ENCODE measurements at regions not wholly inside any gene's neighbourhood (a gene's known extent, or its start where the extent isn't known, plus 50 kb on each side); places are given as distances from the start of the nearest gene placed in this dataset.

- no peak for DNase-seq
Observed at GRCh38 chr6:159325476-159325875, 156.3 kb downstream of the FNDC1 start.

DNA sequence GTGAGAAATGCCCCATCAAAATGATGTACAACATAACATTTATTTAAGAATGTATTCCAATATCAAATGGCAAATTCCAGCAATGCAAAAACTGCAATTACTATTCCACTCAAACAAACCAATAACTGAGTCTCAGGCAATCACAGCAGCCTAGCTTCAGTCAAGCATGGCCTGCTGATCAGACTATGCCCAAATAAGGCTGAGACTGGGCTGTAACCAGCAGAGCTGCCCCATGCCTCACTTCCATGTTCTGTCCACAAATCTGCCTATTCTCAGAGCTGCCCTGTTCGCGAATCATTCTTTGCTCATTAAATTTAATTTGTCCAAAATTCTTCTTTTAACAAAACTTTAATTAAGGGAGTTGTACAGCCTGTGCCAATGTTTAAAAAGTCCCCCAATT, 155.4 kb downstream of the FNDC1 start:
- no peak for DNase-seq
